ENCODE measurements at regions not wholly inside any gene's neighbourhood (a gene's known extent, or its start where the extent isn't known, plus 50 kb on each side); places are given as distances from the start of the nearest gene placed in this dataset.

DNA sequence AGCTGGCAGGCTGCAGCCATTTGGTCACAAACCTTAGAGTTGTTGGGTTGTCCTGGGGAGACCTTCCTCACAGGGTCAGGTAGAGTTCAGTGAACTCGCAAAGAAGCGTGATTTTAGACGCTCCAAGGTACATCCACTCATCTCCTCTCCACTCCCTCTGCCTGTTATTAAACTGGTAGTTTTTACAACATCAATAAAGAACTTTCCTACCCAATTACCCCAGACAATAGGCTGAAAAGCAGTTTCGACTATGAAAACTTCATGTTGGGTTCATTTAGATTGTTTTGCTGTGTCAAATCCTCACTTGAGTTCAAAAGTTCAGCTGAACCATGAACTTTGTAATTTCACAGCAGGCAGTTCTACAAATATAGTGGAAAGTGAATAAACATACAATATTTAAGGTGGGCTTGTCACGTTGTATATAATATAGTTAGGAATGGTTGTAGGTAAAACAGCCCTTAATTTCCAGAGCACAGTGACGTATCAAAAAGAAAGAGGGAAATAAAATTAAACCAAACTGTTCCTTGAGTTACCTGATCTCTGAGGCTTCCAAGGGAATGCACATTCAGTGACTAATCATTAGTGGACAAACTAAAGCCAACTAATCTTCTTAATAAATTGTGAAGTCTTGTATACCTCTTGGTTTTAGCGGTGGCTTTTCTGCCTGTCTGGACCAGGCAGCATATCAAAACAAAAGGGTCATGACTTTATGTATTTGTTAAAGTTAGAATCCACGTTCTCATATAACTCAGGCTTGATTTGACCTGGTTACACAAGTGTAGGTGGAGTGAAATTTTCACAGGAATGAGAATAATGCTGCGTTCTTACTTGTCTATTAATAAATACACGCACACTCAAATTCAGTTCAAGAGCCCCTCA lies 100.5 kb downstream of the CYP26A1 start:
- dilution Hi-C loops (cut with MboI; ENCODE audit: extremely low pct_ligation_motif_present, low sequenced_read_pairs): no loop called here
- Histone ChIP-seq H4K20me1 (replicated peaks; ENCODE audit: control insufficient read depth, extremely low read depth, insufficient read depth, low read length) (no peaks in the 10 kb centered on the region), H3K27me3 (ENCODE audit: control insufficient read depth in 2 of 2, insufficient read depth in 2 of 2, low read length in 2 of 2) (peaks cover 5 to 18% of the 10 kb centered on the region in 2 experiments), H3K4me1 (ENCODE audit: control insufficient read depth, extremely low read depth, insufficient read depth, low read length) (no peaks in the 10 kb centered on the region), H3K4me3 (replicated peaks in 1 of 3; ENCODE audit: insufficient read depth in 1 of 3, low read depth in 1 of 3, low read length in 3 of 3) (no peak overlapping the region), H3K27ac (ENCODE audit: insufficient read depth, low read depth, low read length) (no peak overlapping the region), H3K9me3 (replicated peaks; ENCODE audit: control insufficient read depth, insufficient read depth, low read length) (no peaks in the 10 kb centered on the region), H3K9me1 (replicated peaks; ENCODE audit: control insufficient read depth, extremely low read depth, insufficient read depth, low read length) (no peaks in the 10 kb centered on the region), H2AFZ (ENCODE audit: low read depth, low read length) (no peak overlapping the region), H3K9ac (replicated peaks; ENCODE audit: extremely low read depth, insufficient read depth, low read length) (no peak overlapping the region), H3K36me3 (ENCODE audit: control insufficient read depth in 2 of 2, extremely low read depth in 1 of 2, insufficient read depth in 2 of 2, low read length in 2 of 2) (no peaks in the 10 kb centered on the region), H3K4me2 (ENCODE audit: insufficient read depth, low read length) (no peak overlapping the region), H3K79me2 (ENCODE audit: control insufficient read depth, insufficient read depth, low read length) (no peaks in the 10 kb centered on the region)
- intact Hi-C loops (cut with micrococcal nuclease): no loop called here
- no TSS peak for BruUV-seq (replicated peaks)
- CTCF ChIA-PET: no interaction called here
- FAIRE-seq: no peak
- DNase-seq (ENCODE audit: low read depth, low spot score): no peak
- no peak for TF ChIP-seq EZH2 (IDR thresholded peaks at IDR 0.05; ENCODE audit: borderline replicate concordance, low read depth, low read length, severe bottlenecking)
- TF ChIP-seq, protein P1, sequence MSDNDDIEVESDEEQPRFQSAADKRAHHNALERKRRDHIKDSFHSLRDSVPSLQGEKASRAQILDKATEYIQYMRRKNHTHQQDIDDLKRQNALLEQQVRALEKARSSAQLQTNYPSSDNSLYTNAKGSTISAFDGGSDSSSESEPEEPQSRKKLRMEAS (IDR thresholded peaks at IDR 0.05; ENCODE audit: insufficient read depth, insufficient read length): no peak
- TF ChIP-seq GATA2 (IDR thresholded peaks at IDR 0.05; ENCODE audit: insufficient read depth, insufficient read length, low read depth, low read length): no peak
- TF ChIP-seq JUN (IDR thresholded peaks at IDR 0.05; ENCODE audit: borderline replicate concordance, insufficient read depth, insufficient read length, low read depth): no peak
- TF ChIP-seq POLR2AphosphoS5 (IDR thresholded peaks at IDR 0.05; ENCODE audit: insufficient read depth, low read depth, low read length): no peak
- no peak for TF ChIP-seq MYC (IDR thresholded peaks at IDR 0.05; ENCODE audit: low read depth, low read length)
- TF ChIP-seq, protein P2, sequence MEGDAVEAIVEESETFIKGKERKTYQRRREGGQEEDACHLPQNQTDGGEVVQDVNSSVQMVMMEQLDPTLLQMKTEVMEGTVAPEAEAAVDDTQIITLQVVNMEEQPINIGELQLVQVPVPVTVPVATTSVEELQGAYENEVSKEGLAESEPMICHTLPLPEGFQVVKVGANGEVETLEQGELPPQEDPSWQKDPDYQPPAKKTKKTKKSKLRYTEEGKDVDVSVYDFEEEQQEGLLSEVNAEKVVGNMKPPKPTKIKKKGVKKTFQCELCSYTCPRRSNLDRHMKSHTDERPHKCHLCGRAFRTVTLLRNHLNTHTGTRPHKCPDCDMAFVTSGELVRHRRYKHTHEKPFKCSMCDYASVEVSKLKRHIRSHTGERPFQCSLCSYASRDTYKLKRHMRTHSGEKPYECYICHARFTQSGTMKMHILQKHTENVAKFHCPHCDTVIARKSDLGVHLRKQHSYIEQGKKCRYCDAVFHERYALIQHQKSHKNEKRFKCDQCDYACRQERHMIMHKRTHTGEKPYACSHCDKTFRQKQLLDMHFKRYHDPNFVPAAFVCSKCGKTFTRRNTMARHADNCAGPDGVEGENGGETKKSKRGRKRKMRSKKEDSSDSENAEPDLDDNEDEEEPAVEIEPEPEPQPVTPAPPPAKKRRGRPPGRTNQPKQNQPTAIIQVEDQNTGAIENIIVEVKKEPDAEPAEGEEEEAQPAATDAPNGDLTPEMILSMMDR (IDR thresholded peaks at IDR 0.05; ENCODE audit: extremely low read depth in 1 of 2, insufficient read depth in 1 of 2, low read depth in 1 of 2, low read length in 2 of 2): no peak
- TF ChIP-seq FOS (IDR thresholded peaks at IDR 0.05; ENCODE audit: borderline replicate concordance, insufficient read depth, low read length): no peak
- TF ChIP-seq POLR2A (IDR thresholded peaks at IDR 0.05; ENCODE audit: low read depth, low read length): no peak
- POLR2A ChIA-PET: no interaction called here
